ENCODE measurements at regions not wholly inside any gene's neighbourhood (a gene's known extent, or its start where the extent isn't known, plus 50 kb on each side); places are given as distances from the start of the nearest gene placed in this dataset.

- Histone ChIP-seq H3K27me3 (ENCODE audit: control insufficient read depth, insufficient read depth, low read length) (peaks cover 88% of the 10 kb centered on the region), H3K4me3 (ENCODE audit: low read depth, low read length) (no peak overlapping the region), H3K36me3 (ENCODE audit: control insufficient read depth, insufficient read depth, low read length) (no peaks in the 10 kb centered on the region)
- TF ChIP-seq, protein P1, sequence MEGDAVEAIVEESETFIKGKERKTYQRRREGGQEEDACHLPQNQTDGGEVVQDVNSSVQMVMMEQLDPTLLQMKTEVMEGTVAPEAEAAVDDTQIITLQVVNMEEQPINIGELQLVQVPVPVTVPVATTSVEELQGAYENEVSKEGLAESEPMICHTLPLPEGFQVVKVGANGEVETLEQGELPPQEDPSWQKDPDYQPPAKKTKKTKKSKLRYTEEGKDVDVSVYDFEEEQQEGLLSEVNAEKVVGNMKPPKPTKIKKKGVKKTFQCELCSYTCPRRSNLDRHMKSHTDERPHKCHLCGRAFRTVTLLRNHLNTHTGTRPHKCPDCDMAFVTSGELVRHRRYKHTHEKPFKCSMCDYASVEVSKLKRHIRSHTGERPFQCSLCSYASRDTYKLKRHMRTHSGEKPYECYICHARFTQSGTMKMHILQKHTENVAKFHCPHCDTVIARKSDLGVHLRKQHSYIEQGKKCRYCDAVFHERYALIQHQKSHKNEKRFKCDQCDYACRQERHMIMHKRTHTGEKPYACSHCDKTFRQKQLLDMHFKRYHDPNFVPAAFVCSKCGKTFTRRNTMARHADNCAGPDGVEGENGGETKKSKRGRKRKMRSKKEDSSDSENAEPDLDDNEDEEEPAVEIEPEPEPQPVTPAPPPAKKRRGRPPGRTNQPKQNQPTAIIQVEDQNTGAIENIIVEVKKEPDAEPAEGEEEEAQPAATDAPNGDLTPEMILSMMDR (IDR thresholded peaks at IDR 0.05; ENCODE audit: insufficient read depth, low read length, poor library complexity, severe bottlenecking) = no peak
- DNase-seq (ENCODE audit: low read depth) = no peak
These were observed 75.9 kb upstream of the GATA5 start for GRCh38 chr20:62551407-62552323.

DNA sequence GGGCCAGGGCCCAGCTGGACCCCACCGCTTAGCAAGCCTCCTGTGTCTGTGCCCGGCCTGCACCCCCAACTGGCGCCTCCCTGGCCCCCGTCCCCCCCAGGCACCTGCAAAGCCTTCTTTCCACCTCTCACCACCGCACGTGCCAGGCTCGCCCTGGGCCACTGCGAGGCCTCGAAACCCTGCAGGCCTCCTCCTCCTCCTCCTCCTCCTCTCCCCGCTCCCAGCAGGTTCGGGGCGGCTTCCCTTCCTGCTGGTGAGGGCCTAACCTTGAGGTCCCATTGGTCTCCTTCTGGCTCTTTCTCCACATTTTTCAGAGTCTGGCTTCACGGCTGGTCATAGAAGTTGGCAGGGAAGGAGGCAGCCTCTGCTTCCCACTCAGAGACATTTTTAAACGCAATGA, 76.8 kb upstream of the GATA5 start:
- Histone ChIP-seq H3K36me3 (ENCODE audit: control insufficient read depth, insufficient read depth, low read length) (no peaks in the 10 kb centered on the region), H3K27me3 (ENCODE audit: control insufficient read depth, insufficient read depth, low read length) (peaks cover 92% of the 10 kb centered on the region), H3K4me3 (ENCODE audit: low read depth, low read length) (no peak overlapping the region)
- DNase-seq (ENCODE audit: low read depth) = no peak
- TF ChIP-seq, protein P1 (IDR thresholded peaks at IDR 0.05; ENCODE audit: insufficient read depth, low read length, poor library complexity, severe bottlenecking) = no peak

DNA sequence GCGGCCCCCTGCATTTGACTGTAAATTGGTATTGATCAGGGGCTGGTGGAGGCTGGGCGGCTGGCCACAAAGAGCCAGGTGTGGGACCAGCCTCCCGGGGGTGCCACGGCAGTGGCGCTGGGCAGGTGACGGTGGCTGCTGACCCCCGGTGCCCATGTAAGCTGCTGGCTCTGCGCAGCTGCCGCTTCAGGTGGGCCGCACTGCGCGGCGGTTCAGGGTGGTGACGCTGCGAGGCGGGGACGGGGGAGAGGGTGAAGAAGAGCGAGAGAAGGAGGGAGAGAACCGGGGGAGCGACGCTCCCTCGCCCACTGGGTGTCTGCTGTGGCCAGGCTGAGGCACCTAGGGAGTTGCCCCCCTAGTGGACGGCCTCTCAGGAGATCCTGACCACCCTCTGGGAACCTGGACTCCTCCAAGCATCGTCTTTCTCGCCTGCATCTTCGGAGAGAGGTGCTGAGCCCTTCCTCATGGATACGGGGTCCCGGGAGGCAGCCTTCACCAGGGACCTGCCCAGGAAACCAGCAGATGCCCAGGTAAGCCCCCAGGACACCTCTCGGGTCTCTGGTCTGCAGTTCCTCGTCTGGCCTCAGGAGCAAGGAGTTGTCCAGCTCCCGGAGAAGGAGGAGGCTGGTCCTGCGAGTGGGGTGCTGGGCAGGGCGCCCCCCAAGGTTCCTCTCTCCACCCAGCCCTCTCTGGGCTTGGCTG, 77.5 kb upstream of the GATA5 start:
- H3K36me3 ChIP-seq (ENCODE audit: control insufficient read depth, insufficient read depth, low read length) = no peaks in the 10 kb centered on the region
- no peak for DNase-seq (ENCODE audit: low read depth)
- no peak overlapping the region for H3K4me3 ChIP-seq (ENCODE audit: low read depth, low read length)
- peaks cover 95% of the 10 kb centered on the region for H3K27me3 ChIP-seq (ENCODE audit: control insufficient read depth, insufficient read depth, low read length)
- TF ChIP-seq, protein P1 (IDR thresholded peaks at IDR 0.05; ENCODE audit: insufficient read depth, low read length, poor library complexity, severe bottlenecking) = no peak

DNA sequence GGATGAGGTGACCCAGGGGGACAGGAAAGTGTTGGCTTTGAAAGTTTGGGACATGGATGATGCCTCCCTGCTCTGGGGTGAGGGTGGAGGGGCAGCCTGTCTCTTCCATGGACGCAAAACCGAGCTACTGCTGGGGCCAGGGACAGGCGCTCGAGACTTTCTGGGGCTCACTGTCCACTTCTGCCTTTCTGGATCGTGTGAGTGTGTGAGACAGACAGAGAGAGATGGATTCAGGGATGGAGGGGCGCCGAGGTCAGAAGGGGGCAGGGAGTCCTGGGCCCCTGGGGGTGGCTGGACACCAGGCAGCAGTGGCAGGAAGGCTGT, 78.0 kb upstream of the GATA5 start:
- no peak overlapping the region for H3K4me3 ChIP-seq (ENCODE audit: low read depth, low read length)
- no peak for DNase-seq (ENCODE audit: low read depth)
- H3K27me3 ChIP-seq (ENCODE audit: control insufficient read depth, insufficient read depth, low read length) = peaks cover 97% of the 10 kb centered on the region
- TF ChIP-seq, protein P1 (IDR thresholded peaks at IDR 0.05; ENCODE audit: insufficient read depth, low read length, poor library complexity, severe bottlenecking) = no peak
- no peaks in the 10 kb centered on the region for H3K36me3 ChIP-seq (ENCODE audit: control insufficient read depth, insufficient read depth, low read length)

DNA sequence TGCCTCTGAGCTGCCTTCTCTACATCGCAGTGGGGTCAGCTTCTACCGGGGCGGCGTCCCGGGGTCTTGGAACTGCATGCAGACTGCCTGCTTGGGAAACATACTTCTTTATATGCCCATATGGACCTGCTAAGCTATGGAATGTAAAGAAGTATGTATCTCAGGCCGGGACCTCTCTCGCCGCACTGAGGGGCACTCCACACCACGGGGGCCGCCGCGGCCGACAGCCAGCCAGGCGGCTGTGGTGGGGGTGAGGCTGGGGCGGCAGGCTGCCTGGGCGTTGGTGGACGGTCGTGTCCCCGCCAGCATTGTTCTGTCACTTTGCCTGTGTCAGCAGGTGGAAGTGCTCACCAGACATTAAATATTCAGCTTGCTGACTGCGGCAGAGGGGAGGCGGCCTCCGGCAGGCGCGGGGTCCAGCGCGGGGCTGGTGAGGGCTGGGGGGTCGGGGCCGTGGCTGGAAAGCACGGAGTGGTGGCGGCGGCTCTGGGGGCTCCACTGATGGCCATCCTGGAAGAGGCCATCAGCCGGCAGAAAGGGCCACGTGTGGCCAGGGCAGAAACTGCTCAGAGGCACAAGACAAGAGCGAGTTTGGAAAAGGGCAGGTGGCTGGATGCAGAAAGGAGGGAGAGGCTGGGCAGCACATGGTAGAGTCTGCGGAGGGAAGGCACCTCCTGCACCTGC, 78.6 kb upstream of the GATA5 start:
- TF ChIP-seq, protein P1 (IDR thresholded peaks at IDR 0.05; ENCODE audit: insufficient read depth, low read length, poor library complexity, severe bottlenecking) = no peak
- DNase-seq (ENCODE audit: low read depth) = no peak
- Histone ChIP-seq H3K27me3 (ENCODE audit: control insufficient read depth, insufficient read depth, low read length) (peaks cover 96% of the 10 kb centered on the region), H3K36me3 (ENCODE audit: control insufficient read depth, insufficient read depth, low read length) (no peaks in the 10 kb centered on the region), H3K4me3 (ENCODE audit: low read depth, low read length) (no peak overlapping the region)
